ENCODE measurements at regions not wholly inside any gene's neighbourhood (a gene's known extent, or its start where the extent isn't known, plus 50 kb on each side); places are given as distances from the start of the nearest gene placed in this dataset.

- H3K27ac Mint-ChIP-seq: no peak overlapping the region
- CTCF ChIA-PET: no interaction called here
- H3K27me3 ChIP-seq (replicated peaks in 1 of 2; ENCODE audit: control insufficient read depth in 2 of 2, extremely low read depth in 1 of 2, insufficient read depth in 2 of 2, low read length in 1 of 2): peaks cover 0 to 56% of the 10 kb centered on the region in 2 experiments
Observed at GRCh38 chr16:89038811-89039735, 54.6 kb upstream of the ACSF3 start.

GRCh38 chr16:89039756-89040155, 53.9 kb upstream of the ACSF3 start:
- Mint-ChIP-seq H3K4me3 (no peak overlapping the region), H3K36me3 (no peaks in the 10 kb centered on the region), H3K9me3 (no peaks in the 10 kb centered on the region), H3K27ac (no peak overlapping the region), H3K4me1 (peaks cover 8 to 19% (median 16%) of the 10 kb centered on the region in 3 donors), H3K27me3 (peaks cover 3 to 6% of the 10 kb centered on the region in 2 donors)
- ChIA-PET POLR2A (no interaction called here), CTCF (no interaction called here)
- Histone ChIP-seq H3K9me3 (no peaks in the 10 kb centered on the region), H3K27me3 (replicated peaks in 1 of 2; ENCODE audit: control insufficient read depth in 2 of 2, extremely low read depth in 1 of 2, insufficient read depth in 2 of 2, low read length in 1 of 2) (peaks cover 0 to 54% of the 10 kb centered on the region in 2 experiments), H3K4me1 (ENCODE audit: control insufficient read depth in 1 of 2, extremely low read depth in 1 of 2, insufficient read depth in 2 of 2, low read length in 2 of 2) (peaks cover 10% of the 10 kb centered on the region in 2 experiments), H3K27ac (ENCODE audit: low read length) (no peak overlapping the region), H3K4me3 (ENCODE audit: control insufficient read depth in 1 of 2, extremely low read depth in 1 of 2, low read length in 1 of 2) (no peak overlapping the region), H3K36me3 (ENCODE audit: control insufficient read depth in 2 of 2, extremely low read depth in 1 of 2, insufficient read depth in 1 of 2, low read length in 1 of 2) (no peaks in the 10 kb centered on the region)
- DNase-seq (no peak), ATAC-seq (replicated peaks in 1 of 4) (no peak)
- WGBS (ENCODE audit: insufficient coverage): 85% methylated on average over 12 of the region's 18 CpGs

More at GRCh38 chr16:89038811-89039735, 54.6 kb upstream of the ACSF3 start:
- POLR2A ChIA-PET: no interaction called here
- H3K27ac ChIP-seq (ENCODE audit: low read length): no peak overlapping the region
- DNase-seq: no peak
- H3K4me3 Mint-ChIP-seq: no peak overlapping the region
- H3K4me1 ChIP-seq (ENCODE audit: control insufficient read depth in 1 of 2, extremely low read depth in 1 of 2, insufficient read depth in 2 of 2, low read length in 2 of 2): peaks cover 16 to 17% of the 10 kb centered on the region in 2 experiments
- H3K4me3 ChIP-seq (ENCODE audit: control insufficient read depth in 1 of 2, extremely low read depth in 1 of 2, low read length in 1 of 2): no peak overlapping the region
- H3K9me3 Mint-ChIP-seq: no peaks in the 10 kb centered on the region
- peaks cover 14 to 26% (median 22%) of the 10 kb centered on the region in 3 donors for H3K4me1 Mint-ChIP-seq
- H3K36me3 ChIP-seq (ENCODE audit: control insufficient read depth in 2 of 2, extremely low read depth in 1 of 2, insufficient read depth in 1 of 2, low read length in 1 of 2): no peaks in the 10 kb centered on the region
- H3K9me3 ChIP-seq: no peaks in the 10 kb centered on the region
- WGBS (ENCODE audit: insufficient coverage): 85% methylated on average over 25 of the region's 29 CpGs
- ATAC-seq (replicated peaks in 1 of 4): no peak
- no peaks in the 10 kb centered on the region for H3K36me3 Mint-ChIP-seq
- peaks cover 3 to 6% of the 10 kb centered on the region in 2 donors for H3K27me3 Mint-ChIP-seq

DNA sequence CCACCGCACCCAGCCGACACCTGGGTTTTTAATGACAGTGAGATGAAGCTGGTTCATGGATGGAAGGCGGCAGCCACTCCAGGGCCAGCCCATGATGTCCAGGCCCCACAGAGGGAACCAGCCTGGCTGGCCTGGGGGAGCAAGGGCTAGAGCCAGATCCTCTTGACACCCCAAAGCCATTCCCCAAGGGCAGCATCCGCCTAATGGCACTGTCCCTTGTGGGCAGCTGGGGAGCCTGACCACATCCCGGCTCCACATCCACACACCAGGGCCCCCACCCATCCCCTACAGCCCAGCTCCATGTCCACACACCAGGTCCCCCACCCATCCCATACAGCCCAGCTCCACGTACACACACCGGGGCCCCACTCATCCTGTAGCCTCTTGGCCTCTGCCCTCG, 53.3 kb upstream of the ACSF3 start:
- Mint-ChIP-seq H3K27ac (no peak overlapping the region), H3K36me3 (no peaks in the 10 kb centered on the region), H3K9me3 (no peaks in the 10 kb centered on the region), H3K4me1 (peaks cover 2 to 13% (median 10%) of the 10 kb centered on the region in 3 donors), H3K4me3 (no peak overlapping the region), H3K27me3 (peaks cover 3 to 6% of the 10 kb centered on the region in 2 donors)
- peaks cover 4% of the 10 kb centered on the region in 2 experiments for H3K4me1 ChIP-seq (ENCODE audit: control insufficient read depth in 1 of 2, extremely low read depth in 1 of 2, insufficient read depth in 2 of 2, low read length in 2 of 2)
- DNase-seq (no peak), ATAC-seq (replicated peaks in 1 of 4) (no peak)
- no peaks in the 10 kb centered on the region for H3K9me3 ChIP-seq
- CTCF ChIA-PET: no interaction called here
- no peaks in the 10 kb centered on the region for H3K36me3 ChIP-seq (ENCODE audit: control insufficient read depth in 2 of 2, extremely low read depth in 1 of 2, insufficient read depth in 1 of 2, low read length in 1 of 2)
- peaks cover 0 to 53% of the 10 kb centered on the region in 2 experiments for H3K27me3 ChIP-seq (replicated peaks in 1 of 2; ENCODE audit: control insufficient read depth in 2 of 2, extremely low read depth in 1 of 2, insufficient read depth in 2 of 2, low read length in 1 of 2)
- H3K27ac ChIP-seq (ENCODE audit: low read length): no peak overlapping the region
- no peak overlapping the region for H3K4me3 ChIP-seq (ENCODE audit: control insufficient read depth in 1 of 2, extremely low read depth in 1 of 2, low read length in 1 of 2)
- WGBS (ENCODE audit: insufficient coverage): 85% methylated on average over 3 of the region's 8 CpGs
- POLR2A ChIA-PET: no interaction called here

DNA sequence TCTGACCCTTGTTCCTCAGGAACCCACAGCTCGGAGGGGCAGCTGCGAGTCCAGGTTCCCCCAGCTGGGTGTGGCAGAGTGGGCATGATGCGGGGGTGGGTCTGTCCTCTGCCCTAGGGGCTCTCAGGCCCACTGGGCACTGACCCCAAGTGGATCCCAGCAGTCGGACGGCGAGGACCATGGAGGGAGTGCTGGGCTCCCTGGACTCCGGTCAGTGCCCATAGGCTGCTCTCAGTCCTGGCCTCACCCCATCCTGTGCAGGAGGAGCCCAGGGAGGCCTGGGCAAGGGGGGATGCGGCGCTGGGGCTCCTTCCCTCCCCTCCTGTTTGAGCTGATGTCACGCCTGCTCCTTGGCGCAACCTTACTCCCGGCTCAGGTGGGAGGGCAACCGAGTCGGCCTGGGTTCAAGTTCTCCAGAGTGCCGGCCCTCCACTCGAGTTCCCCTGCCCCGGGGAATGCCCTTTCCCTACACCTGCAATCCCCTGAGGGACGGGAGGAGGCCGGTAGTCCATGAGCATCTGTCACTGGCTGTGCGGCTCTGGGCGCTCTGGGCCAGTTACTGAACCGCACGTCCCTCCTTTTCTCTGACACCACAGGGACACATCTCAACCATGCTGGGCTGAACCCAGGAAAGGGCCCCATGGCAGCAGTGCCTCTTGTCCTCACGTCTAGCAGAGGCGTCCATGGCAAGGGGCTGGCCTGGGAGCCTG, 52.6 kb upstream of the ACSF3 start:
- H3K27me3 ChIP-seq (replicated peaks in 1 of 2; ENCODE audit: control insufficient read depth in 2 of 2, extremely low read depth in 1 of 2, insufficient read depth in 2 of 2, low read length in 1 of 2): peaks cover 0 to 53% of the 10 kb centered on the region in 2 experiments
- no peaks in the 10 kb centered on the region for H3K36me3 ChIP-seq (ENCODE audit: control insufficient read depth in 2 of 2, extremely low read depth in 1 of 2, insufficient read depth in 1 of 2, low read length in 1 of 2)
- no peak overlapping the region for H3K27ac ChIP-seq (ENCODE audit: low read length)
- no peaks in the 10 kb centered on the region for H3K9me3 ChIP-seq
- ChIA-PET POLR2A (no interaction called here), CTCF (no interaction called here)
- DNase-seq: no peak
- Mint-ChIP-seq H3K4me1 (peaks cover 0 to 7% (median 5%) of the 10 kb centered on the region in 3 donors), H3K27me3 (peaks cover 3 to 6% of the 10 kb centered on the region in 2 donors), H3K36me3 (no peaks in the 10 kb centered on the region), H3K27ac (no peak overlapping the region), H3K4me3 (no peak overlapping the region), H3K9me3 (peaks cover 0 to 4% (median 0%) of the 10 kb centered on the region in 3 donors)
- no peak for ATAC-seq (replicated peaks in 1 of 4)
- H3K4me3 ChIP-seq (ENCODE audit: control insufficient read depth in 1 of 2, extremely low read depth in 1 of 2, low read length in 1 of 2): no peak overlapping the region
- H3K4me1 ChIP-seq (ENCODE audit: control insufficient read depth in 1 of 2, extremely low read depth in 1 of 2, insufficient read depth in 2 of 2, low read length in 2 of 2): peaks cover 0 to 2% of the 10 kb centered on the region in 2 experiments
- WGBS (ENCODE audit: insufficient coverage): 89% methylated on average over 18 of the region's 25 CpGs

DNA sequence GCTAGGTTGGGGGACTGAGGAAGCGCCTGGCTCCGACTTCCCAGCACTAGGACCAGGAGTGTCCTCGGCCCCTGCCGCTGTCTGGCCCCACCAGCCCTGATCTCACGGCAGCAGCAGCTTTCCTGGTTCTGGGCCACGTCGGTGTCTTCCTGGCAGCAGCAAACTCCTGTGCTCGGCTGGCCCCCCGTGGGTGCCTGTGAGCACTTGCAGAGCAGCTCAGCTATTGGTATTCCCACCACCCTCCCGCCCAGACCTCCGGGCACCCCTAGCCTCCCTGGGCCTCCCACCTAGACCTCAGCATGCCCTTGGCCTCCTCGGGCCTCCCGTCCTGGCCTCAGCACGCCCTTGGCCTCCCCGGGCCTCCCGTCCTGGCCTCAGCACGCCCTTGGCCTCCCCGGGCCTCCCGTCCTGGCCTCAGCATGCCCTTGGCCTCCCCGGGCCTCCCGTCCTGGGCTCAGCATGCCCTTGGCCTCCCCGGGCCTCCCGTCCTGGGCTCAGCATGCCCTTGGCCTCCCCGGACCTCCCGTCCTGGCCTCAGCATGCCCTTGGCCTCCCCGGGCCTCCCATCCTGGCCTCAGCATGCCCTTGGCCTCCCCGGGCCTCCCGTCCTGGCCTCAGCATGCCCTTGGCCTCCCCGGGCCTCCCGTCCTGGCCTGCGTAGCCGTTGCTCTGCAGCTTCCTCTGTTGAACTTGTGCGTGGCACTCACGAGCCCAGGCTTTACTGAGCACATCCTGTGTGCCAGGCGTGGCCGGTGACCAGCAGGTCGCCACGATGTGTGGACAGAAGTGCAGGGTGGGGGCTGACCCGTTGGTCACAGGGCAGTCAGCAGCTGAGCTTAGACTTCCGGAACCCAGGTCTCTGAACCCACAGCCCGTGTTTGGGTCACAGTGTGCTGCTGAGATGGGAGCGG, 51.8 kb upstream of the ACSF3 start:
- Mint-ChIP-seq H3K4me1 (peaks cover 0 to 7% (median 3%) of the 10 kb centered on the region in 3 donors), H3K36me3 (no peaks in the 10 kb centered on the region), H3K9me3 (peaks cover 0 to 5% (median 0%) of the 10 kb centered on the region in 3 donors), H3K4me3 (no peak overlapping the region), H3K27me3 (peaks cover 3 to 4% of the 10 kb centered on the region in 2 donors), H3K27ac (no peak overlapping the region)
- WGBS (ENCODE audit: insufficient coverage): 86% methylated on average over 38 of the region's 42 CpGs
- Histone ChIP-seq H3K36me3 (ENCODE audit: control insufficient read depth in 2 of 2, extremely low read depth in 1 of 2, insufficient read depth in 1 of 2, low read length in 1 of 2) (no peaks in the 10 kb centered on the region), H3K27me3 (replicated peaks in 1 of 2; ENCODE audit: control insufficient read depth in 2 of 2, extremely low read depth in 1 of 2, insufficient read depth in 2 of 2, low read length in 1 of 2) (peaks cover 0 to 46% of the 10 kb centered on the region in 2 experiments), H3K9me3 (no peaks in the 10 kb centered on the region), H3K4me3 (ENCODE audit: control insufficient read depth in 1 of 2, extremely low read depth in 1 of 2, low read length in 1 of 2) (no peak overlapping the region), H3K27ac (ENCODE audit: low read length) (no peak overlapping the region), H3K4me1 (ENCODE audit: control insufficient read depth in 1 of 2, extremely low read depth in 1 of 2, insufficient read depth in 2 of 2, low read length in 2 of 2) (no peaks in the 10 kb centered on the region)
- ATAC-seq (replicated peaks in 1 of 4) (no peak), DNase-seq (no peak)
- ChIA-PET CTCF (no interaction called here), POLR2A (no interaction called here)

All from T-cell (primary cell).